ENCODE measurements at regions not wholly inside any gene's neighbourhood (a gene's known extent, or its start where the extent isn't known, plus 50 kb on each side); places are given as distances from the start of the nearest gene placed in this dataset.

DNA sequence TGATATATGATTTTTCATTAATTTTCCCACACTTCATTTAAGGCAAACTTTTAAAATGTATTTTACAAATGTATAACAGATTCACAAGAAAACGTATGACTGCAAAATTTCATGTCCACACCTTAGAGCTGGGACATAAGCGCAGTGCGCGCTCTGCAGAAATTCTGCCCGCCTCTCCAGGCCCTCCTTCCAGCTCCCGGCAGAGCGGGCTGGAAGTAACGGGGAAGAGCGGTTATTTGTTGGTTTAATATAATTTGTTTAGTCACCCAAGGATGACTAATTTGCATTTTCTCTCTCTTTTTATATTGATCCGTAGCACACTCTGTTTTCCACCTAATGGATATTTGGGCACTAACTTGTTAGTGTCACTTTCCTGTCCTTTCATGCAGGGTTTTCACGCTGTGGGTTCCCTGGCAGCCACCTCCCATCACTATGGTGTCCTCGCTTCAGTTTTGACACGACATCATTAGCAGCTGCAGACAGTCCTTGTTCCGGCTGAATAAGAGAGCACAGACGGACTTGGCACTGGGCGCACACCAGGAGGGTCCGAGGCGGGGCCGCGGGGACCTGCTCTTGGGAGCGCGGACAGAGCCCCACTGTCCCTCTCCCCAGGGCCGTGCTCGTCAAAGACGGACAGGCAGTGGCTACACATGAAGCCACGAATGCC, 129.2 kb upstream of the SEC61G start:
- no peak overlapping the region for H3K4me3 Mint-ChIP-seq
- ATAC-seq (no peak), DNase-seq (no peak)
- peaks cover 2% of the 10 kb centered on the region for H3K9me3 Mint-ChIP-seq (ENCODE audit: low read depth)
- H3K4me1 Mint-ChIP-seq = no peaks in the 10 kb centered on the region
- no peaks in the 10 kb centered on the region for H3K36me3 Mint-ChIP-seq
- H3K27me3 Mint-ChIP-seq = peaks cover 10% of the 10 kb centered on the region
- no peak overlapping the region for H3K27ac Mint-ChIP-seq
- CTCF ChIA-PET = no interaction called here

DNA sequence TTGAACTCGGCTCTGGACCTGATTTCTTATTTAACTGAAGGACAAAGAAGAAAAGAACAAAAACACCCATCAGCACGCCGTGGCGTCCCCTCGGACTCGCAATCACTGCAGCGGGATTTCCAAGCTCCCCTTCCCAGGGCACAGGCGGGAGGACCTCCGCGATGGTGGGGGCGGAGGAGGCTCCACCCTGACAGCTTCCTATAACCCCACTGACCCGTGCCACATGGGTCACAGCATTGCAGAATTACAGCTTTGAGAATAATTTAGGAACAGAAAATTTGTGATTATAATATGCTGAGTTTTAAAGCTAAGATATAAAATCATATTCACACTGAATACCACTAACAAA, 129.7 kb upstream of the SEC61G start:
- Mint-ChIP-seq H3K27ac (no peak overlapping the region), H3K4me1 (no peaks in the 10 kb centered on the region), H3K36me3 (no peaks in the 10 kb centered on the region), H3K27me3 (peaks cover 10% of the 10 kb centered on the region), H3K9me3 (ENCODE audit: low read depth) (peaks cover 2% of the 10 kb centered on the region), H3K4me3 (no peak overlapping the region)
- ATAC-seq (no peak), DNase-seq (no peak)
- CTCF ChIA-PET = no interaction called here

DNA sequence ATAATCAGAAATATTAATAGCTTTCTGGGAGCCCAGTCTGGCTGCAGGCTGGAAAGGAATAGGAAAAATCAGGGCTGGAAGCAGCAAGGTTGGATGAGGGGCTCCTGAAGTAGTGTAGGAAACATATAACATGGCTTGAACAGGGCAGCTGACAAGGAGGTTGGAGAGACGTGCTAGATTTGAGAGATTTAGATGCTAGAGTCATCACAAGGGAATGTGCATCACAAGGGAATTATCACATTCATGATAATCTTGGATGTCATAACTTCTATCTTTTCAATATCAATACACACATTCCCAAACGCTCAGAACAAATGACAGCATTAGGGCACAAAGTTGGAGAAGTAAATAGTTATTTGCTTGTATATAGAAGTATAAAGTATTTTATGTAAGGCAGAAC, 120.9 kb upstream of the EGFR start:
- no peak overlapping the region for H3K4me3 Mint-ChIP-seq
- no peaks in the 10 kb centered on the region for H3K9me3 Mint-ChIP-seq (ENCODE audit: low read depth)
- H3K36me3 Mint-ChIP-seq = no peaks in the 10 kb centered on the region
- H3K4me1 Mint-ChIP-seq = no peaks in the 10 kb centered on the region
- CTCF ChIA-PET = no interaction called here
- DNase-seq = no peak
- no peaks in the 10 kb centered on the region for H3K27me3 Mint-ChIP-seq
- no peak for ATAC-seq
- no peak overlapping the region for H3K27ac Mint-ChIP-seq

GRCh38 chr7:54898659-54899340, 120.0 kb upstream of the EGFR start:
- Mint-ChIP-seq H3K27ac (no peak overlapping the region), H3K27me3 (no peaks in the 10 kb centered on the region), H3K36me3 (no peaks in the 10 kb centered on the region), H3K9me3 (ENCODE audit: low read depth) (no peaks in the 10 kb centered on the region), H3K4me1 (no peaks in the 10 kb centered on the region), H3K4me3 (no peak overlapping the region)
- no peak for DNase-seq
- ATAC-seq = no peak
- CTCF ChIA-PET = no interaction called here

DNA sequence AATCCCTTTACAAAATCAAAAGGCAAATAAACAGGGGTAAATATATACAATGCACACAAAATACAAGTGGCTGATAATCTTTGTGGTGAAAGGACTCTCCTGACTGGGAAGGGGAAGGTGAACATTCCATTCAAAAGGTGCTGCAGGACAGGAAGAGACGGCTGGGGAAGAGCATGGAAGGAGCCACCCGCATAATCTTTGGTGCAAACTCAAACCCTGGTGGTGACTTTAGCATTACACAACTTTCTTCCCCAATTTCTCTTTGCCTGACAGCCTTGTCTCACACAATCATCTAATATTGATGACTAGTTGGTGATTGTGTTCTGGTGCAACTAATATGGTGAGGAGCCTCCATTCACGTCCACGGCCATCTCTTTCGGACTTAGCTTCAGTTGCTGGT, 117.0 kb upstream of the EGFR start:
- H3K27ac Mint-ChIP-seq = no peak overlapping the region
- DNase-seq (no peak), ATAC-seq (no peak)
- H3K4me1 Mint-ChIP-seq = no peaks in the 10 kb centered on the region
- CTCF ChIA-PET = no interaction called here
- H3K36me3 Mint-ChIP-seq = no peaks in the 10 kb centered on the region
- no peaks in the 10 kb centered on the region for H3K9me3 Mint-ChIP-seq (ENCODE audit: low read depth)
- no peaks in the 10 kb centered on the region for H3K27me3 Mint-ChIP-seq
- H3K4me3 Mint-ChIP-seq = no peak overlapping the region

DNA sequence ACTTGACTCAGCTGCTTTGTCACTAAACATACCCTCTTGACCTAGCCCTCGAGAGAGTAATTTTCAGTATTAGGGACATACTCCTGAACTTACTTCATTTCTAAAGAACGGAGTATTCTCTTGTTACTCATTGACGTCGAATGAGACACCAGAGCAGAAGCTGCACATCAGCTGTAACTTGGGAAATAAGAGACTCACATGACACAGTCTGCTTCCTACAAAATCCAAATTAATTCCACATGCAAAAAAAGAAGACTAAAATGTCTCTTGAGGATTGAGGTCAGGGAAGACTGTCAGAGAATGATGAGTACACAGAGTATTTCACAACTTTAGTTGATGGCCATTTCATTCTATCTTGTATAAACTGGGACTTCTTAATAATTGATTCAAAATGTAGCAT, 114.7 kb upstream of the EGFR start:
- no peak for ATAC-seq
- Mint-ChIP-seq H3K4me3 (no peak overlapping the region), H3K9me3 (ENCODE audit: low read depth) (no peaks in the 10 kb centered on the region), H3K27me3 (no peaks in the 10 kb centered on the region), H3K4me1 (no peaks in the 10 kb centered on the region), H3K27ac (no peak overlapping the region), H3K36me3 (no peaks in the 10 kb centered on the region)
- no peak for DNase-seq
- CTCF ChIA-PET = no interaction called here

DNA sequence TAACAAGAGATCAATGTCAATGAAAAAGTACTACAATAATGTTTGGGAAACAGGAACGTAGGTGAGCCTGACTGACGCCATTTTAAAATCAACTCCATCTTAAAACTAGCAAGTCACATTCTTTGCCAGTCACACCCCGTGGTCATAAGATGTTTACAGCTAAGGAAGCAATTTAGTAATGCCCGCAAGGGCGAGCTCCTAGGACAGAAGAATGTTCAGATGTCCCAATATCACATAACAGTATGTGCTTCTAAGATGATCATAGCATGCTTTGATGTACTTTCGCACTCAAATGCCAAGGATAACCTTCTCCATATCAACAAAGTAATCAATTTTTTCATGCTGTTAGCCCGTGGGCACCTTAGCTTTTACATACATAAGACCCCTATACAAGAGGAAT, 113.8 kb upstream of the EGFR start:
- Mint-ChIP-seq H3K27ac (no peak overlapping the region), H3K36me3 (no peaks in the 10 kb centered on the region), H3K27me3 (no peaks in the 10 kb centered on the region), H3K4me3 (no peak overlapping the region), H3K9me3 (ENCODE audit: low read depth) (no peaks in the 10 kb centered on the region), H3K4me1 (no peaks in the 10 kb centered on the region)
- DNase-seq (no peak), ATAC-seq (no peak)
- CTCF ChIA-PET = no interaction called here

- no peaks in the 10 kb centered on the region for H3K27me3 Mint-ChIP-seq
- DNase-seq = no peak
- no peak overlapping the region for H3K4me3 Mint-ChIP-seq
- H3K36me3 Mint-ChIP-seq = no peaks in the 10 kb centered on the region
- H3K4me1 Mint-ChIP-seq = no peaks in the 10 kb centered on the region
- no peaks in the 10 kb centered on the region for H3K9me3 Mint-ChIP-seq (ENCODE audit: low read depth)
- no peak overlapping the region for H3K27ac Mint-ChIP-seq
- no peak for ATAC-seq
- CTCF ChIA-PET = no interaction called here
These were observed 111.9 kb upstream of the EGFR start for GRCh38 chr7:54906963-54907362.

DNA sequence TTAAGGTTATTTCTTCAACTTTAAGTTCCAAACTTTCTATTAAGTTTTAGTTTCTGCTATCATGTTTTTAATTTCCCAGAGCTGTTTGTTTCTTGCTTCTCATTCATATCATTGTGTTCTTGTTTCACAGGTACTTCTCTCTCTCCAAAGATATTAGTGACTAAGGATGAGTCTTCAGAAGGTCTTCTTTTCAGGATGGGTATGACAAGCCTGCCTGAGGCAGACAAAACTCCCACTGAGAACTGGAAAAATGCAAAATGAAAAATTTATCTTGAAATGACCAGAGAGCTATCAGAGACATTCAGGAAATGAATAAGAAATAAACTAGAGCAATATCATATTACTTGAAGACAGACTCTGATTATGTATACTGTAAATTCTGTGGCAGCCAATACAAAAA, 110.8 kb upstream of the EGFR start:
- ATAC-seq (no peak), DNase-seq (no peak)
- H3K4me3 Mint-ChIP-seq = no peak overlapping the region
- no peaks in the 10 kb centered on the region for H3K36me3 Mint-ChIP-seq
- no peaks in the 10 kb centered on the region for H3K4me1 Mint-ChIP-seq
- H3K27ac Mint-ChIP-seq = no peak overlapping the region
- no peaks in the 10 kb centered on the region for H3K9me3 Mint-ChIP-seq (ENCODE audit: low read depth)
- H3K27me3 Mint-ChIP-seq = no peaks in the 10 kb centered on the region
- CTCF ChIA-PET = no interaction called here

- Mint-ChIP-seq H3K4me1 (no peaks in the 10 kb centered on the region), H3K9me3 (ENCODE audit: low read depth) (no peaks in the 10 kb centered on the region), H3K27me3 (no peaks in the 10 kb centered on the region), H3K4me3 (no peak overlapping the region), H3K36me3 (no peaks in the 10 kb centered on the region), H3K27ac (no peak overlapping the region)
- ATAC-seq = no peak
- CTCF ChIA-PET = no interaction called here
- no peak for DNase-seq
These were observed 109.9 kb upstream of the EGFR start for GRCh38 chr7:54908760-54909438.

DNA sequence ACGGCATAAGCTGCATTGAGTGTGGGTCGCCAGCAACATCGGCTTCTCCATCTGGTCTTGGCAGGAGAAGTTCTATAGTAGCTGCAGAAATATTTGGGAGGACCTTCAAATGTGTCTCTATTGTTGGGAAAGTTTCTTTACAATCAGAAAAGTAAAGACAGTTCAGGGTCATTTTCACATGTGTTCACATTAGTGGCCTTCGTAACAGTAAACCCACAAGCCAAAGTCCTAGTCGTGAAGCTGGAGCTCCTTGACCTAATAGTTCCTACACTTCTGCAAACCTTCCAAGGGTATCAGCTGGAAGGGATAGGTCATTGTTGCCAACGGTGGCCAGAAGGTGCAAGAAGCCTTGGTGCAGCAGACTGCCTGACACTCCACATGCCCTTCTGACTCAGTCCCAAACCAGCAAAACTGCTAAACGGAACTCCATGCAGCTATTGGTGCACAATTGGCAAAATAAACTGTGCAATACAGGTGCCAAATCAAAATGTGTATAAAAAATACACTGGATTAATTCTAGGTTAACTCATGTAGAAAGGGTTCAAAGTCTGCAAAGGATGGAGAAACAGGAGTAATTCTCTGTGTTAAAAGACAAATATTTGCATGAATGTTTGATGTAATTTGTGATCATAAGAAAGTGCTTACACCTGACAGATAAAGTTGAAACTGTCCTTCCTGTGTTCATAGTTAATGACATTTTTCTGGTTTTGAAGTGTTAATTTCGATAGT, 102.8 kb upstream of the EGFR start:
- ATAC-seq = no peak
- H3K9me3 Mint-ChIP-seq (ENCODE audit: low read depth) = no peaks in the 10 kb centered on the region
- H3K4me3 Mint-ChIP-seq = no peak overlapping the region
- H3K27ac Mint-ChIP-seq = no peak overlapping the region
- CTCF ChIA-PET = no interaction called here
- no peaks in the 10 kb centered on the region for H3K27me3 Mint-ChIP-seq
- H3K4me1 Mint-ChIP-seq = no peaks in the 10 kb centered on the region
- H3K36me3 Mint-ChIP-seq = no peaks in the 10 kb centered on the region
- DNase-seq = no peak

- Mint-ChIP-seq H3K9me3 (ENCODE audit: low read depth) (no peaks in the 10 kb centered on the region), H3K4me1 (no peaks in the 10 kb centered on the region), H3K36me3 (no peaks in the 10 kb centered on the region), H3K27ac (no peak overlapping the region), H3K4me3 (no peak overlapping the region), H3K27me3 (no peaks in the 10 kb centered on the region)
- no peak for DNase-seq
- ATAC-seq = no peak
- CTCF ChIA-PET = no interaction called here
These were observed 101.0 kb upstream of the EGFR start for GRCh38 chr7:54917613-54918391.

GRCh38 chr7:54921116-54921515, 97.7 kb upstream of the EGFR start:
- H3K4me1 Mint-ChIP-seq = no peaks in the 10 kb centered on the region
- H3K27ac Mint-ChIP-seq = no peak overlapping the region
- no peak for ATAC-seq
- DNase-seq = no peak
- H3K27me3 Mint-ChIP-seq = no peaks in the 10 kb centered on the region
- CTCF ChIA-PET = no interaction called here
- no peaks in the 10 kb centered on the region for H3K36me3 Mint-ChIP-seq
- no peak overlapping the region for H3K4me3 Mint-ChIP-seq
- H3K9me3 Mint-ChIP-seq (ENCODE audit: low read depth) = peaks cover 2% of the 10 kb centered on the region
